ENCODE measurements at regions not wholly inside any gene's neighbourhood (a gene's known extent, or its start where the extent isn't known, plus 50 kb on each side); places are given as distances from the start of the nearest gene placed in this dataset.

- TF ChIP-seq, protein P1, sequence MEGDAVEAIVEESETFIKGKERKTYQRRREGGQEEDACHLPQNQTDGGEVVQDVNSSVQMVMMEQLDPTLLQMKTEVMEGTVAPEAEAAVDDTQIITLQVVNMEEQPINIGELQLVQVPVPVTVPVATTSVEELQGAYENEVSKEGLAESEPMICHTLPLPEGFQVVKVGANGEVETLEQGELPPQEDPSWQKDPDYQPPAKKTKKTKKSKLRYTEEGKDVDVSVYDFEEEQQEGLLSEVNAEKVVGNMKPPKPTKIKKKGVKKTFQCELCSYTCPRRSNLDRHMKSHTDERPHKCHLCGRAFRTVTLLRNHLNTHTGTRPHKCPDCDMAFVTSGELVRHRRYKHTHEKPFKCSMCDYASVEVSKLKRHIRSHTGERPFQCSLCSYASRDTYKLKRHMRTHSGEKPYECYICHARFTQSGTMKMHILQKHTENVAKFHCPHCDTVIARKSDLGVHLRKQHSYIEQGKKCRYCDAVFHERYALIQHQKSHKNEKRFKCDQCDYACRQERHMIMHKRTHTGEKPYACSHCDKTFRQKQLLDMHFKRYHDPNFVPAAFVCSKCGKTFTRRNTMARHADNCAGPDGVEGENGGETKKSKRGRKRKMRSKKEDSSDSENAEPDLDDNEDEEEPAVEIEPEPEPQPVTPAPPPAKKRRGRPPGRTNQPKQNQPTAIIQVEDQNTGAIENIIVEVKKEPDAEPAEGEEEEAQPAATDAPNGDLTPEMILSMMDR (IDR thresholded peaks at IDR 0.05), result no peak
- TF ChIP-seq POLR2AphosphoS5 (IDR thresholded peaks at IDR 0.05) (no peak), POLR2A (IDR thresholded peaks at IDR 0.05) (no peak), EP300 (IDR thresholded peaks at IDR 0.05; ENCODE audit: low read depth) (no peak)
Measured at GRCh38 chr1:95435611-95436010, 201.6 kb downstream of the RWDD3 start.
